SK-N-SH (cell line): ENCODE measurements at regions not wholly inside any gene's neighbourhood (a gene's known extent, or its start where the extent isn't known, plus 50 kb on each side); places are given as distances from the start of the nearest gene placed in this dataset.

Experiments
- CTCF ChIA-PET: fragments of 300-600, 350-600 bp; formaldehyde crosslinking; extraction: SDS; loops from one replicate; lab custom pipeline; 2021; lab: Yijun Ruan, JAX
- POLR2A ChIA-PET: fragments of 350-600 bp; sonication (Branson Sonifier 250); formaldehyde crosslinking; extraction: SDS; loops from one replicate; lab custom pipeline; 2020; ENCODE audit warnings: antibody characterized with exemption, inconsistent platforms; lab: Yijun Ruan, JAX
- DNase-seq: peaks from one replicate; pipeline ENCODE4 v3.0.0; 2012
- H2AFZ ChIP-seq: fragments of 200-600 bp; sonication (generic); 2 replicates; pipeline ENCODE4 v1.8.1; 2016; ENCODE audit warnings: antibody characterized with exemption, mild to moderate bottlenecking, low read depth
- H3F3A ChIP-seq: fragments of 200-600 bp; sonication (generic); replicated peaks from 2 replicates; pipeline ENCODE3; 2016; ENCODE audit warnings: antibody characterized with exemption, mild to moderate bottlenecking; ENCODE audit not compliant: insufficient read depth
- H3K27ac ChIP-seq, 2 experiments: fragments of 200-500 bp in 1 of 2; fragments of 200-600 bp in 1 of 2; sonication (Bioruptor generic) in 1 of 2; sonication (generic), shearing (Covaris generic) in 1 of 2; 2 replicates each; pipeline versions ENCODE4 v1.5.1 to v1.6.1; 2014 to 2016; ENCODE audit warnings: low read depth in 2 of 2, inconsistent platforms in 1 of 2, low read length in 1 of 2, mild to moderate bottlenecking in 1 of 2, mixed read lengths in 1 of 2
- H3K27me3 ChIP-seq: fragments of 200-600 bp; sonication (generic), shearing (Covaris generic); 2 replicates; pipeline ENCODE4 v1.6.1; 2016; ENCODE audit warnings: mixed run types; ENCODE audit not compliant: insufficient read depth
- H3K36me3 ChIP-seq, 2 experiments: fragments of 200-500 bp in 1 of 2; fragments of 200-600 bp in 1 of 2; sonication (Bioruptor generic) in 1 of 2; sonication (generic) in 1 of 2; replicated peaks in 1 of 2; 2 replicates each; pipeline versions ENCODE3 to v1.5.1; 2014 to 2016; ENCODE audit warnings: low read length in 1 of 2, mild to moderate bottlenecking in 1 of 2; ENCODE audit not compliant: insufficient read depth in 2 of 2, control insufficient read depth in 1 of 2
- H3K4me1 ChIP-seq, 2 experiments: fragments of 200-500 bp in 1 of 2; fragments of 200-600 bp in 1 of 2; sonication (Bioruptor generic) in 1 of 2; sonication (generic), shearing (Covaris generic) in 1 of 2; 2 replicates each; pipeline versions ENCODE4 v1.5.1 to v1.6.1; 2014 to 2016; ENCODE audit warnings: low read depth in 1 of 2, low read length in 1 of 2, mixed run types in 1 of 2; ENCODE audit not compliant: insufficient read depth in 2 of 2, control insufficient read depth in 1 of 2
- H3K4me2 ChIP-seq: fragments of 200-600 bp; sonication (generic), shearing (Covaris generic); 2 replicates; pipeline ENCODE4 v1.6.1; 2017; ENCODE audit warnings: mixed run types
- H3K4me3 ChIP-seq, 2 experiments: fragments of 200-500 bp in 1 of 2; fragments of 200-600 bp in 1 of 2; sonication (Bioruptor generic) in 1 of 2; sonication (generic), shearing (Covaris generic) in 1 of 2; 2 replicates each; pipeline versions ENCODE4 v1.5.1 to v1.8.1; 2014 to 2016; ENCODE audit warnings: low read depth in 2 of 2, inconsistent platforms in 1 of 2, low read length in 1 of 2, mild to moderate bottlenecking in 1 of 2, mixed read lengths in 1 of 2, moderate library complexity in 1 of 2
- H3K79me2 ChIP-seq: fragments of 200-600 bp; sonication (generic); 2 replicates; pipeline ENCODE4 v1.8.1; 2017; ENCODE audit warnings: mild to moderate bottlenecking; ENCODE audit not compliant: insufficient read depth
- H3K9ac ChIP-seq: fragments of 200-600 bp; sonication (generic); 2 replicates; pipeline ENCODE4 v1.6.1; 2017; ENCODE audit warnings: mixed run types
- H3K9me2 ChIP-seq: fragments of 200-600 bp; sonication (generic); 2 replicates; pipeline ENCODE4 v1.6.1; 2017; ENCODE audit warnings: mixed run types
- H3K9me3 ChIP-seq: fragments of 200-600 bp; sonication (generic); 2 replicates; pipeline ENCODE4 v1.6.1; 2017; ENCODE audit warnings: mixed run types, mild to moderate bottlenecking, moderate library complexity
- H4K20me1 ChIP-seq: fragments of 200-600 bp; sonication (generic); 2 replicates; pipeline ENCODE4 v1.6.1; 2017; ENCODE audit warnings: mild to moderate bottlenecking, mixed run types; ENCODE audit not compliant: insufficient read depth
- CHD2 ChIP-seq: fragments of 150-350 bp; IDR thresholded peaks from 2 replicates; pipeline ENCODE4 v1.6.1; 2018; ENCODE audit warnings: low read length; ENCODE audit not compliant: partially characterized antibody
- CTCF ChIP-seq: fragments of 200-600 bp; sonication (generic); IDR thresholded peaks from 2 replicates; pipeline ENCODE4 v1.6.1; 2017; ENCODE audit warnings: antibody characterized with exemption, mild to moderate bottlenecking, moderate library complexity
- EZH2phosphoT487 ChIP-seq: fragments of 200-600 bp; sonication (generic); IDR thresholded peaks from 2 replicates; pipeline ENCODE4 v1.6.1; 2017; ENCODE audit warnings: low read depth, mixed run types, mild to moderate bottlenecking, antibody characterized with exemption, moderate library complexity, borderline replicate concordance
- FOSL2 ChIP-seq: IDR thresholded peaks from 2 replicates; pipeline ENCODE4 v1.4.0; 2012; ENCODE audit warnings: low read depth, mild to moderate bottlenecking, moderate library complexity, borderline replicate concordance
- FOXJ3 ChIP-seq: sonication (generic); formaldehyde crosslinking; IDR thresholded peaks from 2 replicates; pipeline ENCODE4 v1.5.1; 2020; ENCODE audit warnings: mild to moderate bottlenecking, missing genetic modification reagents
- FOXM1 ChIP-seq: IDR thresholded peaks from 2 replicates; pipeline ENCODE4 v1.4.0; 2012; ENCODE audit warnings: low read depth, mild to moderate bottlenecking
- GABPA ChIP-seq: IDR thresholded peaks from 2 replicates; pipeline ENCODE4 v1.4.0; 2012; ENCODE audit warnings: low read depth, mild to moderate bottlenecking
- IRF3 ChIP-seq: fragments of 150-350 bp; IDR thresholded peaks from 2 replicates; pipeline ENCODE4 v1.6.1; 2016; ENCODE audit warnings: mild to moderate bottlenecking, low read depth, low read length
- JUND ChIP-seq: IDR thresholded peaks from 2 replicates; pipeline ENCODE4 v1.4.0; 2012
- MEF2A ChIP-seq: IDR thresholded peaks from 2 replicates; pipeline ENCODE4 v1.4.0; 2012; ENCODE audit warnings: low read depth, borderline replicate concordance
- MXI1 ChIP-seq: IDR thresholded peaks from 2 replicates; pipeline ENCODE4 v1.6.1; 2012; ENCODE audit warnings: mild to moderate bottlenecking, low read depth, low read length, improper control_type of control experiment
- NFIC ChIP-seq: IDR thresholded peaks from 2 replicates; pipeline ENCODE4 v1.4.0; 2012; ENCODE audit warnings: borderline replicate concordance
- RAD21 ChIP-seq: IDR thresholded peaks from 2 replicates; pipeline ENCODE4 v1.6.1; 2012; ENCODE audit warnings: mild to moderate bottlenecking, low read length
- REST ChIP-seq: IDR thresholded peaks from 2 replicates; pipeline ENCODE4 v1.6.1; 2012; ENCODE audit warnings: mild to moderate bottlenecking, low read depth, low read length, moderate library complexity
- RXRA ChIP-seq: IDR thresholded peaks from 2 replicates; pipeline ENCODE4 v1.4.0; 2012; ENCODE audit warnings: low read depth, mild to moderate bottlenecking, borderline replicate concordance
- SMC3 ChIP-seq: IDR thresholded peaks from 2 replicates; pipeline ENCODE4 v1.6.1; 2012; ENCODE audit warnings: low read depth, low read length, improper control_type of control experiment
- TCF12 ChIP-seq: IDR thresholded peaks from 2 replicates; pipeline ENCODE4 v1.4.0; 2012
- TEAD4 ChIP-seq: IDR thresholded peaks from 2 replicates; pipeline ENCODE4 v1.4.0; 2012; ENCODE audit warnings: mild to moderate bottlenecking, borderline replicate concordance; ENCODE audit not compliant: insufficient read depth
- USF2 ChIP-seq: fragments of 150-350 bp; IDR thresholded peaks from 2 replicates; pipeline ENCODE4 v1.6.1; 2017; ENCODE audit warnings: antibody characterized with exemption, low read length, low read depth, borderline replicate concordance
- WGBS: methylation state at CpG from one replicate; pipeline ENCODE4 v1.1.6; 2017; ENCODE audit warnings: low lambda C conversion rate; 5-methylcytosine and 5-hydroxymethylcytosine counted together

GRCh38 chr20:1824834-1825233 is 70.4 kb upstream of the SIRPA start:
- H4K20me1 ChIP-seq: no peaks in the 10 kb centered on the region
- H3K36me3 ChIP-seq: no peaks in the 10 kb centered on the region
- no peak overlapping the region for H3K4me3 ChIP-seq
- CTCF ChIA-PET: no interaction called here
- WGBS: 67% methylated on average over 4 of the region's 4 CpGs
- H3K27me3 ChIP-seq: no peaks in the 10 kb centered on the region
- no peaks in the 10 kb centered on the region for H3K9me2 ChIP-seq
- H3K9ac ChIP-seq: peak overlapping the region; percentile 37; the same call in 1 of the 2 replicates
- peak overlapping the region in 1 of 2 experiments; percentile 51; a peak in 1 of 4 replicates for H3K27ac ChIP-seq
- peaks cover 8% of the 10 kb centered on the region for H3F3A ChIP-seq
- POLR2A ChIA-PET: no interaction called here
- peaks cover 0 to 6% of the 10 kb centered on the region in 2 experiments; a peak in 3 of 4 replicates for H3K4me1 ChIP-seq
- no peak for DNase-seq
- H3K79me2 ChIP-seq: no peaks in the 10 kb centered on the region
- no peak overlapping the region for H2AFZ ChIP-seq
- TF ChIP-seq SMC3 (no peak), JUND (no peak), MEF2A (no peak), EZH2phosphoT487 (no peak), TEAD4 (no peak), GABPA (no peak), FOSL2 (no peak), CTCF (no peak), USF2 (no peak), RXRA (no peak), FOXM1 (no peak), IRF3 (no peak), CHD2 (no peak)
- peaks cover 7% of the 10 kb centered on the region for H3K9me3 ChIP-seq
- 0 out of 2 replicates have a peak overlapping the region, but pooled peaks have one; percentile 33 for H3K4me2 ChIP-seq

- peaks cover 0 to 5% of the 10 kb centered on the region in 2 experiments; a peak in 3 of 4 replicates for H3K4me1 ChIP-seq
- no peaks in the 10 kb centered on the region for H3K79me2 ChIP-seq
- H3K4me2 ChIP-seq: no peak overlapping the region
- no peaks in the 10 kb centered on the region for H3K27me3 ChIP-seq
- no peak overlapping the region for H3K9ac ChIP-seq
- peaks cover 7% of the 10 kb centered on the region for H3K9me3 ChIP-seq
- no peak overlapping the region for H3K4me3 ChIP-seq
- no peak overlapping the region for H2AFZ ChIP-seq
- no peak overlapping the region for H3K27ac ChIP-seq
- no peaks in the 10 kb centered on the region for H4K20me1 ChIP-seq
- no peak for DNase-seq
- H3K36me3 ChIP-seq: no peaks in the 10 kb centered on the region
- ChIA-PET CTCF (no interaction called here), POLR2A (no interaction called here)
- no peaks in the 10 kb centered on the region for H3K9me2 ChIP-seq
- peaks cover 8% of the 10 kb centered on the region for H3F3A ChIP-seq
- TF ChIP-seq FOSL2: no peak
- TF ChIP-seq REST: no peak
- TF ChIP-seq SMC3: no peak
- no peak for TF ChIP-seq IRF3
- no peak for TF ChIP-seq FOXJ3
- no peak for TF ChIP-seq RXRA
- no peak for TF ChIP-seq NFIC
- no peak for TF ChIP-seq TEAD4
- no peak for TF ChIP-seq TCF12
- no peak for TF ChIP-seq RAD21
- TF ChIP-seq USF2: no peak
- TF ChIP-seq MXI1: no peak
Measured at GRCh38 chr20:1824181-1824580, 71.0 kb upstream of the SIRPA start.
